Left ventricle myocardium inferior (tissue), 1 donor: ENCODE measurements at regions not wholly inside any gene's neighbourhood (a gene's known extent, or its start where the extent isn't known, plus 50 kb on each side); places are given as distances from the start of the nearest gene placed in this dataset.

Source experiments
- DNase-seq: peaks from one replicate; pipeline ENCODE4 v3.0.0-alpha.2; 2020
- H3K27ac ChIP-seq: fragments of 200-600 bp; replicated peaks from 2 replicates; pipeline ENCODE4 v1.8.0; 2021
- H3K27me3 ChIP-seq: fragments of 200-600 bp; 2 replicates; pipeline ENCODE4 v1.8.0; 2021; ENCODE audit warnings: low read depth
- H3K36me3 ChIP-seq: fragments of 200-600 bp; 2 replicates; pipeline ENCODE4 v1.8.0; 2021
- H3K4me1 ChIP-seq: fragments of 200-600 bp; 2 replicates; pipeline ENCODE4 v1.8.0; 2021
- H3K4me3 ChIP-seq: fragments of 200-600 bp; 2 replicates; pipeline ENCODE4 v1.8.0; 2021; ENCODE audit warnings: mild to moderate bottlenecking, moderate library complexity
- H3K9me3 ChIP-seq: fragments of 200-600 bp; replicated peaks from 2 replicates; pipeline ENCODE4 v1.8.0; 2021
- intact Hi-C: fragments of 100-400 bp; cut with micrococcal nuclease; formaldehyde crosslinking; loops from one replicate; pipeline ENCODE4 v1.11.0; 2022
- TF ChIP-seq, protein P1 (sequence below): fragments of 200-600 bp; IDR thresholded peaks from 2 replicates; pipeline ENCODE4 v1.8.0; 2021; ENCODE audit warnings: antibody characterized with exemption, mild to moderate bottlenecking, borderline replicate concordance
- donor health status: DM: no; HTN: yes; CAD: no; lungs with severe emphysema.

- intact Hi-C loops = loop anchor here (10.0 kb wide), 2 partner anchors 794 to 1294 kb away; no protein-coding TSS in a partner anchor
- Histone ChIP-seq H3K9me3 (peaks cover 8% of the 10 kb centered on the region), H3K27me3 (peaks cover 28% of the 10 kb centered on the region), H3K4me1 (peaks cover 11% of the 10 kb centered on the region), H3K27ac (no peak overlapping the region), H3K36me3 (no peaks in the 10 kb centered on the region), H3K4me3 (no peak overlapping the region)
- TF ChIP-seq, protein P1, sequence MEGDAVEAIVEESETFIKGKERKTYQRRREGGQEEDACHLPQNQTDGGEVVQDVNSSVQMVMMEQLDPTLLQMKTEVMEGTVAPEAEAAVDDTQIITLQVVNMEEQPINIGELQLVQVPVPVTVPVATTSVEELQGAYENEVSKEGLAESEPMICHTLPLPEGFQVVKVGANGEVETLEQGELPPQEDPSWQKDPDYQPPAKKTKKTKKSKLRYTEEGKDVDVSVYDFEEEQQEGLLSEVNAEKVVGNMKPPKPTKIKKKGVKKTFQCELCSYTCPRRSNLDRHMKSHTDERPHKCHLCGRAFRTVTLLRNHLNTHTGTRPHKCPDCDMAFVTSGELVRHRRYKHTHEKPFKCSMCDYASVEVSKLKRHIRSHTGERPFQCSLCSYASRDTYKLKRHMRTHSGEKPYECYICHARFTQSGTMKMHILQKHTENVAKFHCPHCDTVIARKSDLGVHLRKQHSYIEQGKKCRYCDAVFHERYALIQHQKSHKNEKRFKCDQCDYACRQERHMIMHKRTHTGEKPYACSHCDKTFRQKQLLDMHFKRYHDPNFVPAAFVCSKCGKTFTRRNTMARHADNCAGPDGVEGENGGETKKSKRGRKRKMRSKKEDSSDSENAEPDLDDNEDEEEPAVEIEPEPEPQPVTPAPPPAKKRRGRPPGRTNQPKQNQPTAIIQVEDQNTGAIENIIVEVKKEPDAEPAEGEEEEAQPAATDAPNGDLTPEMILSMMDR = no peak
- no peak for DNase-seq
These were observed 120.0 kb upstream of the C11orf58 start for GRCh38 chr11:16618431-16618830.

DNA sequence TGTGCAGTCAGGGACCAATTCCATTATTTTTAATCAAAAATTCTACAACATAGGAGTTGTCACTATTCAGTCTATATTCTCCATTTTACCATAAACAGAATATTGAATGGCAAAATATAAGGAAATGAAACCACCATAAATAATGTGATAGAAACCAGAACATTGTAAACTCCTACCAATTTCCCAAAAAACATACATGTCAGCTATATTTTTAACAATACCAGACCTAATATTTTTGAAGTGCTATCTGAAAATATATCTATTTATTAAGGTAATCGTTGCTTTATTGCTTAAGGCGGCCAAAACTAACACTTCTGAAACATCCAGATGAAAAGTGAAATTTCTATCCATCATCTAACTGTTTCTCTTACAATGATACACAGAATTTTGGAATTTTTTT is 123.0 kb upstream of the C11orf58 start:
- intact Hi-C loops = loop anchor here (10.0 kb wide), 2 partner anchors 791 to 1291 kb away; no protein-coding TSS in a partner anchor
- peaks cover 52% of the 10 kb centered on the region for H3K27me3 ChIP-seq

DNA sequence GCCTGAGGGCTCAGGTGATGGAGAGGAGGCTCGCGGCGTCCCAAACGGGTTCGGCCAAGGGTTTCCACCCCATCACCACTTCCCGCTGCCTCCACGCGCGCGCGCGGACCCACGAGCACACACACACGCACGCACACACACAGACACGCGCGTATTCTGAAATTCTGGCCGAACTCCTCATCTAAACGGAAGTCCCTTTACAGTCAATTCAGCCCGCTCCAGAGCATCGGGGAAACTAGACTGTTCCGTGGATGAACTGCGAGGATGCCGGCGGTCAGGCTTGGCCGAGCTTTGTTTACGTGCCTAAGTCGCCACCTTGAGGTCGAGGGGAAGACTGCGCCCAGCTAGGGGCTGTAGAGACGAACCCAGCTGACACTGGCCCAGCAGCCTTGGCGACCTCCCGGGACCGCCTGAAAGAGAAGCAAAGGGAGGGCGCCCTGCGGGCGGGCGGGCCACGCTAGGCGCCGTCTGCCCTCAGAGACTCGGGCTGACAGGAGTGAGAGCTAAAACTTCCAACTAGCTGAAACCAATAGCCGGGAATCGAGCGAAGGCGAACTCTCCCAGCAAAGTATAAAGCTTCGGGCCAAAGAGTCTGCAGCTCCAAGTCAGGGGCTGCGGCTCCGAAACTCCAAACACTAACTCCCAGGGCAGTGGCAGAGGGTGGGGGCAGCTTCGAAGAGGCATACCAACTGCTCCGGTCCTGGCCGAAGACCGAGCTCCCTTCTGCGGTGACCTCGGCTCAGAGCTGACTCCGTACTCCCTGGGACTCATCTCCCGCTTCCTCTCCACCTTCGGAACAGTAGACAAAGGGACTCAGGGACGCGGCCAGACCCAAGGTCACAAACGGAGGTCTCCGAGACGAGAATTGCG is 124.7 kb upstream of the C11orf58 start:
- no peaks in the 10 kb centered on the region for H3K36me3 ChIP-seq
- H3K4me3 ChIP-seq = peak overlapping the region; percentile 69
- TF ChIP-seq, protein P1 = peak; percentile 96
- peak overlapping the region; percentile 85 for H3K27ac ChIP-seq
- H3K27me3 ChIP-seq = peaks cover 68% of the 10 kb centered on the region
- peaks cover 30% of the 10 kb centered on the region for H3K4me1 ChIP-seq
- H3K9me3 ChIP-seq = no peaks in the 10 kb centered on the region
- DNase-seq = peak; percentile 90
- intact Hi-C loops = loop anchor here (5.0 to 10.0 kb wide), 3 partner anchors 789 to 1289 kb away; no protein-coding TSS in a partner anchor

More for the DNA sequence above, 123.0 kb upstream of the C11orf58 start:
- no peaks in the 10 kb centered on the region for H3K9me3 ChIP-seq
- TF ChIP-seq, protein P1 = no peak
- H3K4me3 ChIP-seq = no peak overlapping the region
- H3K4me1 ChIP-seq = peaks cover 30% of the 10 kb centered on the region
- H3K27ac ChIP-seq = no peak overlapping the region
- no peaks in the 10 kb centered on the region for H3K36me3 ChIP-seq
- DNase-seq = no peak

DNA sequence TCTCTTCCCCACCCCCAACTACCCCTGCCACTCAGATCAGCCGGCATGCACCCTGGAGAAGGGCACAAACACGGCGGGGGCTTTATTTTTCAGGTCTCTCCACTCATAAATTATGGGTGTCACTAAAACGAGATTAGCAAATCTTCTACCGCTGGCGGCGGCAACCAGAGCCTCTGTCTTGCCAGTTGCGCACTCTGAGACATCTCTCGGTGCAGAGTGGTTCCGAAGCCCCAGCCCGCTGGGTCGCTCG is 125.3 kb upstream of the C11orf58 start:
- Histone ChIP-seq H3K36me3 (no peaks in the 10 kb centered on the region), H3K27ac (peak overlapping the region; percentile 85), H3K4me1 (peaks cover 34% of the 10 kb centered on the region), H3K4me3 (peak overlapping the region; percentile 69), H3K9me3 (no peaks in the 10 kb centered on the region), H3K27me3 (peaks cover 69% of the 10 kb centered on the region)
- DNase-seq = no peak
- intact Hi-C loops = loop anchor here (5.0 to 10.0 kb wide), 3 partner anchors 788 to 1288 kb away; no protein-coding TSS in a partner anchor
- TF ChIP-seq, protein P1 = no peak

DNA sequence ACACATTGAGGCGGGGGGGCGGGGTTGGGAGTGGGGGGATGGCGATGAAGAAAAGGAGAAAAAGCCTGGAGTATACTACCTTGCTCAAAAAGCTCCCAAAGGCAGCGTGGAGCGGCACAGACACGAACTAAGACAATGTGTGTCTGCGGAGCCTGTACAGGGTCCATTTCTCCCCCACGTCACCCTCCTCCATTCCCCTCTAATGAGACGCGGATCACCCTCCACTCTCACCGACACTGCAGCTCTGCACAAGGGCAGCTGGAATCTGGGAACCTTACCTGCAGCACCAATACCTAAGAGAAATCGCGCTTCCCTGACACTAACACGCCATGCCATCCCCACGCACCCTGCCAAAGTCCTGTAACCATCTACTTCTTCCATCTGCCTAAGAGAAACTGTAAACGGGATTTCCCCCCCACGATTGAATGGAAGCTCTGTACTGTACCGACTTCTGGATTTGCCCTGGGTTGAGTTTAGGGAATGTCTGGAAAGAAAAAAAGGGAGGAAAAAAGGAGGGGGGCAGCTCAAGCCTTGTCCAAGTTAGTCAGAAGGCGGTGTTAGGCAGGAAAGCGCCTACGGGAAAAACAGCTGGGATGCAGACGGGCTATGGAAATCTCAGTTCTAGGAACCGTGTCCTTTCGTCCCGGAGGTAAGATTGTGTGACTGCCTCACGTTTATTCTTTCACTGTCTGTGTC is 125.7 kb upstream of the C11orf58 start:
- intact Hi-C loops = loop anchor here (5.0 to 10.0 kb wide), 3 partner anchors 788 to 1288 kb away; no protein-coding TSS in a partner anchor
- no peak for DNase-seq
- H3K36me3 ChIP-seq = no peaks in the 10 kb centered on the region
- H3K4me1 ChIP-seq = peaks cover 39% of the 10 kb centered on the region
- no peaks in the 10 kb centered on the region for H3K9me3 ChIP-seq
- H3K27me3 ChIP-seq = peaks cover 72% of the 10 kb centered on the region
- H3K4me3 ChIP-seq = peak overlapping the region; percentile 69
- H3K27ac ChIP-seq = peak overlapping the region; percentile 85
- TF ChIP-seq, protein P1 = no peak
